CD4-positive, alpha-beta T cell treated with Interleukin-1 beta for 1 hour (primary cell): ENCODE measurements at regions not wholly inside any gene's neighbourhood (a gene's known extent, or its start where the extent isn't known, plus 50 kb on each side); places are given as distances from the start of the nearest gene placed in this dataset.

Source experiments
- DNase-seq, 2 donors: peaks; one replicate each; pipeline ENCODE4 v3.0.0-alpha.2; 2020 to 2022

DNA sequence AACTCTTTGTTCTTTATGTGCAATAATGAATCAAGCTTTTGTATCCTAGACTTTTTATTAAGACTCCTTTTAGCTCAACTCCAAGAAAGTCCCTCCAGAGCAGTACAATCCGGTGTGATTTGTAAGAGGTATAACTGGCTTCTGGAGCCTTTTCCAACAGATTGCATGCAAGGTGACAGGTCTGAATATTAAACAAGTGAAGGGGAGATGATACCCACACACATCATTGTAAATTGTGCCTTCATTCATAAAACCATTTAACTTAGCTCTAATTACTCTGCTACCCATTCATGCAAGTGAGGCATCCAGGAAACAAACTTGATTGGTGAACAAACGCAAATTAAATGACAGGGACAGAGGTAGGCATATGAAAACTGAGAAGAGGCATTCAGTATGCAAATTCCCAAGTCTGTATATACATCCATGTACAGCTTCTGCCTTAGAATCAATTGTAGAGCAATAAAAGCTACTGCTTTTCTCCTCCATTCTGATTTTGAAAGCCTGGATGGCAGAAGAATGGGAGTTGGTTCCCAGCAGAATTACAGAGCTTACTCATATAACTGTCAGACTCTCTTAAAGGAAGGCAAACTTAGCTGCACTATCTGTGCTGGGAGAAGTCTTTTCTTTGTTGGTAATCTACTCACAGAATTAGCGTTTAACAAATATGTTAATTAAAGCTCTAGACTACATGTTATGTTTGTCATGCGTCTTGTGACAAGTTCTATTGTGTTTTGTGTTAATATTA, 261.0 kb upstream of the CDH6 start:
- DNase-seq = no peak

DNA sequence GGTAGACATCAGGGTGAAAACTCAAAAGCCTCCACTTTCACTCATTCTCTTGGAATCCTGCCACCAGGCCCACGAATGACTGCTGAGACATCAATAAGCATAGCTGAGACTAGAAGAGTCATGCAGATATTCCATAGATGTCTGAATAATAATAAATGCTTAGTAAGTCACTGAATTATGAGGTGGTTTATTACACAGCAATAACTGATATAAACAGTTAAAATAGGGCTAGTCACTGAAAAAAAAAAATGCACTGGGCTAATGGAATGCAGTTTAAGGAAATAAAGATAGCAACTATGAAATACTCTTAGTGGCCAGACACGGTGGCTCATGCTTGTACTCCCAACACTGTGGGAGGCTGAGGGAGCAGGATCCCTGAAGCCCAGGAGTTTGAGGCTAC, 262.8 kb upstream of the CDH6 start:
- no peak for DNase-seq

DNA sequence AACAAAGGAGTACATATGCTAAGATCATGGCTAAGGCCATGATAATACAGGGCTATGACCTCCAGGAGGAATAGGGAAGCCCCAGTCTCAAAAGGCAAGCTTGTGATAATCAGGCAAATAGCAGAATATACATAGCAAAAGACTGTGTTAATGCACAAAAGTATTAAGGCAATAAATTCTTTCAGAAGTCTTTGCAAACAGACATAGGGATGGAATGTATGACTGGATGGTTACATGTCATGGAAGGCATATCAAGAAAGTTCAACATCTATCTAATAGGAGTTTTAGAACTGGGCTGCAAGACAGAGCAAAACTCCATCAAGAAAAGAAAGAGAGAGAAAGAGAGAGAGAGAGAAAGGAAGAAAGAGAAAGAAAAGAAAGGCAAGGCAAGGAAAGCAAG, 264.5 kb upstream of the CDH6 start:
- no peak for DNase-seq

DNA sequence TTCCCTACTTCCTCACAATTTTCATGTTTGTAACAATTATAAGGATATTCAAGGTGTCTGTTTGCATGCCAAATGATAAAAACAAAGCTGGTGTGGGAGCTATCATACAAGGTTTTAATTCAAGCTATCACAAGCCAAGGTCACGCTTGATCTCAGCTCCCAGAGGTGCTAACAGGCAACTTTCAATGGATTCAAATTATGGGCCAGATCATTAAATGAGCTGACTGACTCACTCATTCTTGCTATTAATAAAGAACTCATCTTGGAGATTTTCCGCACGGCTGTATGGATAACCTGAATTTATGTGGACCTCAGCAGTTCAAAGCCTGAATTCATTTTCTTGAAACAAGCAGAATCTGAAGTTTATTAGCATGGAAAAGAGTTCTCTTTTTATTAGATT, 267.3 kb upstream of the CDH6 start:
- no peak for DNase-seq

DNA sequence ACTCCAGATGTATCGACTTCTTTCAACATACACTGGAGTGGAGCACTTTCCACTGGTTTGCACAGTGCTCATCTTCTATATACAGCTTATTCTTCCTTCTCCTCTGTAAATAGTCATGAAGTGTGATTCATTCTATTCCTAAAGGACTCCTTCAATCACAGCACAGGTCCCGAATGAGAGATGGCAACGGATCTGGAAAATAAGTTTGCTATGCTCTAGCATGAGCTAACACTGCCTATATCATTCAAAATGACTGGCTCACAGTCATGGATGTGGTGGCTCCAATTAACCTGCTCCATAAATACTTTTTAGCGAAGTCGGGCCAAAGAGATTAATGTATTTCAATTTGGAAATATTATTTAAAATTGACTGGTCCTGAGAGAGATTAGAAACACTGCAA, 272.1 kb upstream of the CDH6 start:
- DNase-seq = no peak

DNA sequence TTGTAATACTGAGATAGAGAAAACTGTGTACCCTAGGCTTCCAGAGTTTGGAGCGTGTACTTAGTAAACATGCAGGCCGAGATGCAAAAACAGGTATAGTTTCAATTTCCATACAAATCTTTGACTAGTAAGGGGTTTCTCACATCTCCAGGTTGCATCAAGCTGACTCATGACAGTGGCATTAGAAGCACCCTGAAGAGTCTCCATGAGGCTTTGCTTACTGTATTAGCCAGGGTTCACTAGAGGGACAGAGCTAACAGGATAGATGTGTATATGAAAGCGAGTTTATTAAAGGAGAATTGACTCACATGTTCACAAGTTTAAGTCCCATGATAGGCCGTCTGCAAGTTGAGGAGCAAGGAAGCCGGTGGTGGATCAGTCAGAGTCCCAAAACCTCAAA, 275.3 kb upstream of the CDH6 start:
- DNase-seq = no peak

DNA sequence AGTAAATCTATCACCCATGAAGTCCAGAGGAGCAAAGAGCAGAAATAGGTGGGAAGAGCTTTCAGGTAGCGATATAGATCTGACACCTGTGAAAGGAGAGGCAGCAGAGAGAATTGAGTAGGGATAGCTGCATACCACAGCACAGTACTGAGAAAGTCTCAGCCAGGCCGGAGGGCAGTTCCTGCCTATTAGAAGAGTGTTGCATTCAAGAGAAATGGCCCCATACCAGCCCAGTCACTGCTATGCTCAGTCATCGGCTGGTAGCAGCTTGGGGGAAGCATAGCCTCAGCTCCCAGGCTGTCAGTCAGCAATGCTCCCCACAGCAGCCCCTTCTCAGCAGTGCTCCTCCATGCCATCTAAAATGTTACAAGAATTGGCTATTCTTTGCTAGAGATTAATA, 285.1 kb upstream of the CDH6 start:
- DNase-seq = no peak

DNA sequence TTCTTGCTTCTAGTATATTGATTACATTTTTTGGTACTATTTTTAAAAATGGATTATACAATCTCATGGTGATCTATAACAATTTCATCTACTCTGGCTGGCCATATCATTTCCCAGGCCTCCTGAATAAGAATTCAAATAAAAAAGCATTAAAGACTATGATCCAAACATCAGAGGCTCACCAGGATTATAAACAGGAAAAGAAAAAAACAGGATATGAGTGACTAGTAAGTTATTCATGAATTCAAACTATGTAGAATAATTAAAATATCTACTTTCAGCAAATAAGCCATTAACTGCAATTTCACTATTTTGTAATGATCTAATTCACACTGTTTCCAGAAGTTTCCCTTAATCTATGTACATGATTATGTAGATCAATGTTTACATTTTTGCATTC, 293.1 kb upstream of the CDH6 start:
- DNase-seq = no peak

DNA sequence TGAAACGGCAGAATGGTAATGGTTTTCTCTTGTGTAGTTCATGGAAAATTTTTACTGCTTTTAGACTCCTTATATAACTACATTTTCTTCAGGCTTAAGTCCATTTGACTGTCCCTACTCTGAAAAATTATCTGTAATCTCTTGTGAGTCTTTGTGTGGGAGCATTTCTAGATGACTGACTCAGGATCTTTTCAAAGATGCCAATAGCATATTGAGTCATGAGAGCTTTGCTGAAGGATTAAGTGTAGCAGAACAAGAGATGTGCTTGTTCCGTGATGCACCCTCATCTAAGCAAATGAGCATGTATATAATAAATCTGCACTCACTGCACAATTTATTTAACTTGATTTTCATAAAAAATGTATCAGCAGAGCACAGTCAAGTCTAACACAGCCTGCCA, 298.7 kb upstream of the CDH6 start:
- DNase-seq = no peak

DNA sequence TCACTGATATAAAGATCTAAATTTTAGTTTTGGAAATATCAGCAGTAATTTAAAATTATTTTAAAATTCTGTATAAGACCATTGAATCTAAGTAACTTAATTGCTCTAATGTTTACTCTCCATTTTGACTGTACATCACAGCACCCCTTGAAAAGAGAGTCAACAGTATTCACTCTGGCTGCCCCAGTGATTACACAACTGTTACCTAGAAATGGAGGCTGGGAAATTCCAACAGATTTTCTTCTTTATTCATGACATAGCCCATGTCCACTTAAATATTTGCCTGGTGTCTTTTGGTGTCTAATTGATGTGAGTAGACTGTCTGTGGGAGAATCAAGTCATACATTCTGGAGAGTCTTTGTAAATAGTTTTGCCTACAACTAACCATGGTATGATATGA, 301.8 kb upstream of the CDH6 start:
- DNase-seq = no peak

DNA sequence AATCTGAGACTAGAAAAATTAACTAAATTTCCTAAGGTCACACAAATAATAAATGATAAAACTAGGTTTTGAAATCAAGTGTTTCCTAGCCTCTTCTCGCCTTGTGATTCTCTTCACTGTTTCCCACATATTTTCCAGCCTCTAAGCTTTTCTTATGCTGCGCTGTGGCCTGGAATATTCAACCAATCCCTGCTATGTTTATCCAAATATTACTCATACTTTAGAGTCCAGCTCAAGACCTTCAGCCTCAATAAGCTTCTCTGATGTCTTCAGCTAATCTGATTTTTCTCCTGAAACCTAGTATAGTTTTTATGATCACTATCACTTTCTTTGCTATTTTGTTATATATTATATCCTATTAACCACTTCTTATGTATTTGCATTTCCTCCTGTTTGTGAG, 303.1 kb upstream of the CDH6 start:
- no peak for DNase-seq

DNA sequence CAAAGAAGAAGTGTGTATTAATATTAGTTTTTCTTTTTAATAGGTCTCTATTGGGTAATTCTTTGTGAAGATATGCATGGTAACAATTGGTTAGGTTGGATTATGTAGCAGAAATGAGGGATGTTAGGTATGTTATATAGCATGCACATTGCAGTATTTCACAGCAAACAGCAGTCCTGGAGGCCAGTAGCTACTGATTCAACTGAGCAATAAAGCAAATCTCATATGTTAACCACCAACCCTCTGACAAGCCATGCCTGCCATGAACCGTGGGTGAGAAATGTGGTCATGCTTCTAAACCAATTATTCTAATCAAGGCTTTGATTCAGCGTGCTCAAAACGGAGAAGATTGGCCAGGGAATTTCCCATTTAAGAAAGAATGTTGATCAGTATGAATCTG, 313.0 kb upstream of the CDH6 start:
- no peak for DNase-seq

DNA sequence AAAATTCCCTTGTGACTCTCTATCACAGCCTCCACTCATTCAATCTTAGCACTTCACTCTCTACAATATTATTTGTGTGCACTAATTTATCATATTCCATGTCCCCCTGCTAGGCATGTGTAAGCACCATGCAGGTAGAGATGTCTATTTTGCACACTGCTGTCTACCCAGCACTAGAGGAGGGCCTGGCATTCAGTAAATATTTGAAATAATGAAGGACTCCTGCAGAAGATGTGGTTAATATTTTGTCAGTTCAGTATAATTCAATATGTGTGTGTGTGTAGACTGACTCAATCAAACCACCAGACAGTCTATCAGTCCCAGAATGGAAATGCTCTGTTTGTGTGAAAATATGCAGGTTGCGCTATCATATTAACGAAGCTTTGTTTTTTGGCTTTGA, 313.6 kb upstream of the CDH6 start:
- DNase-seq = no peak

DNA sequence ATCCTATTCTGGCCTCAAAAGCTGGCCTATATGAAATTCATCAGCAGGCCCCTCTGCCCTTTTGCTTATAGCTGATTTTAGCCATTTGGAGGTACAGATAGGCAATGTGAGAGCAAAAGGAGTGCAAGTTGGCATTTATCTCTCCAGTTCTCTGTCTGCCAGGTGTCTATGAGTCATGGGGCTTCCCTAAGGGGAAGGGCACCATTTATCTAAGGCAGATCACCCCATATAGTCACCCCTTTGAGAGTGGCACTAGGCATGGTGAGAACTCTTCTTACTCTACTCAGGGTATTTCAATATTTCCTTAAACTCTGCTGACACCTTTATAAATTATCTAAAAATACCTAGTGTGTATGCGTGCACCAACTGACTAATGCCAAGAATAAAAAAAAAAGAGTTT, 314.7 kb upstream of the CDH6 start:
- no peak for DNase-seq

DNA sequence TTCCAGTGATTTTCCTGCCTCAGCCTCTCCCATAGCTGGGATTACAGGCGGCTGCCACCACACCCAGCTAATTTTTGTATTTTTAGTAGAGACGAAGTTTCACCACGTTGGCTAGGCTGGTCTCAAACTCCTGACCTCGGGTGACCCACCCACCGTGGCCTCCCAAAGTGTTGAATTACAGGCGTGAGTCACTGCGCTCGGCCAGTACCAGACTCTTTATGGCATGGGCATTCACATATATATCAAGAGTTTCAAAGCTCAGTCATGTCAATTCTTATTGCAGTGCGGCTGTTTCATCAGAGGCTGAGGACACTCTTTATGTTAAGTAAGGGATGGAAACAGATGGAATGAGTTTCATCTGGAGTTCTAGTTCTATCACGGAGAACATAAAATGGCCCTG, 315.2 kb upstream of the CDH6 start:
- no peak for DNase-seq

DNA sequence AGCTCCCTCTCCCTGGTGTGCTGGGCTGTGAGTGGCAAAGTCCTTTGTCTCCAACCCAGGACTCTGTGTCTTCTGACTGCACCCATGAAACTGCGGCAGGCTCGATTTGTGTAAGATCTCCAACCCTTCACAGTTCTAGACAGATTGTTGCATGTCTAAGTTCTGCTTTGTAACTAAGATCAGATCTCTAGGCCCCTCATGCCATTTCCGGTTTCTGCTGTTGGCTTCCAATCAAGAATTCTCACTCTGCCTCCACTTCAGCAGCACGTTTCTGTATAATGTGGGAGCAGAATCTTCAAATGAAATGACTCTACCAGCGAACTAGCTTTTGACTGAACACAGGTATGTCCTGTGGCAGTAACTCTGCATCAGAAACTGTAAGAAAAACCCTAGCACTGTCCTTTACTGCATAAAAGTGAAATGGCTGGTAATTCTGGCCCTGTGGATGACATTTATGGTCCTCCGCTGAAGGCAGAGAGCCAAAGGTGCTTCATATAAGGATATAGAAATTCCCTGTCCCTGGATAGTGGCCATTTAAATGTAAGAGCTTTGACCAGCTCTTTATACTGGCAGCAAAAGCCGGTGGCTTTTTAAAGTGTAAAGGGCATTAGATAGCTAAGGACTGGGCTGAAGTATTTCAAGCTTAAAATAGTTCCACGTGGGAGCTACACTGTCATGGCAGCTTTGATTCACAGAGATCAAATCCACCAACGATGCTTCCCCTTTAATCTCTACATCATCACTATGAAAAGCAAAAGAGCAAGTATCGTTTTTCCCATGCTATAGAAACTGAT, 319.0 kb upstream of the CDH6 start:
- DNase-seq = no peak

DNA sequence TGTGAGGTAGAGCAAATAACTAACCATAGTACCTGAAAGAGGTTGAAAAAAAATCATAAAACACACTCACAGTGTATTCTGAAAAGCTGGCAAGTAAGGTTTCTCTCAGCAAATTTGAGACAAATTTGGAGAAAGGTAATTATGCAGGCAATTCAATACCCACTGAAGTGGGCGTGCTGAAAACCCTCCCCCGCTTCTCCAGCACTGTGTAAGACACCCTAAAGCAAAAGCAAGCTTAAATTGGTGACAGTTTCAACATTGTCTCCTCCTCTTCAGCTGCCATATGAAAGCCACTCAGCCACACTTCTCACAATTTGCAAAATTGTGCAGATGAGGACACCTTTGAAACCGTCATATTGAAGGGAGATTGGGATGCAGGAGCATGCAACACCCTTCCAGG, 322.3 kb upstream of the CDH6 start:
- DNase-seq = no peak

DNA sequence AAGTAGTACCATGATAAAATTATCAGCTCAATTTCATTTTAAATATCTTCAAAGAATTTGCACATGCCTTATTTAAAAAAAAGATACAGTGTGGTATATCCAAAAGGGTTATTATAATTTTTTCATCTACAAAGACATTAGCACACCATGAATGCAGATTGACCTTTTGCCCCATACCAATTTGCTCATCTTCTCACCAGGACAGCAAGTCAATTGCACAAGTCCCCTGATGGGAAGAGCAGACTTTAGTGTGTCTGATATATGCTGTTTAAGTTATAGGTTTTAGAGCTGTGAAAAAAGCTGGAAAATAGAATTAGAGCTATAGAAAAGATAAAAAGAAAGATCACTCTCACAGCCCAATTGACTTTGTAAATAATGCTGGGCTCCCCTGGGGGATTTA, 325.8 kb upstream of the CDH6 start:
- DNase-seq = no peak

DNA sequence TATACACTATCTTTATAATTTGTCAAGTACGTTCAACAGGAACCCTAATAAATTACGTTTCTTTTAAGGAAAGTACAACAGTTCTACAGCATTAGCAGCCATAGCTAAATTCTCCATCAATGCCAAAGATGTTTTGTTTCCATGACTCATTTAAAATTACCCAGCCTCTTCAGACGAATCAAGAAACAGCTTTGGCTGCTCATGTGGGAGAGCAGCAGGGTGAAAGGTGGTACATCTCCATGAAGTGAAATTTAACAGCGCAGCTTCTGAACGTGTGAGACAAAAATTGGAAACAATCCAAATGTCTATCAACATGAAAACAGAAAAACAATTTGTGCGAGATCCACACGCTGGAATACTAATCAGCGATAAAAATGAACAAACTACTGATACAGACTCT, 327.3 kb upstream of the CDH6 start:
- DNase-seq = no peak

DNA sequence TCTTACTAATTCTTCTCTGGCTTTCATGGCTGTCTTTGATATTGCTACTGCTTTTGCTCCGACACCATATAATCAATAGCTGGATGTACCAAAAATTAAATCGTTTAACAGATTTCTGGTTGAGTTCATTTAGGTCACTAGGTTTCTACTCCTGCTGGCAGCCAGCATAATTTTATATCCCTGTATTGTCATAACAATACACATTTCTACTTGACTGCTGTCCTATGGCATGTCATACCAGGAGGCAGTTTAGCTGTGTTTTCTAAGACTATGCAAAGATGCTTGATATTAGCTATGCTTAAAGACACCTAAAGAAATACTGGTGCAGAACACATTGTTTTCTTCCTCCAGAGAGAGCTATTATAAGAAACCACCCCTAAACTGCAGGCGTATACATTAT, 337.2 kb upstream of the CDH6 start:
- no peak for DNase-seq

DNA sequence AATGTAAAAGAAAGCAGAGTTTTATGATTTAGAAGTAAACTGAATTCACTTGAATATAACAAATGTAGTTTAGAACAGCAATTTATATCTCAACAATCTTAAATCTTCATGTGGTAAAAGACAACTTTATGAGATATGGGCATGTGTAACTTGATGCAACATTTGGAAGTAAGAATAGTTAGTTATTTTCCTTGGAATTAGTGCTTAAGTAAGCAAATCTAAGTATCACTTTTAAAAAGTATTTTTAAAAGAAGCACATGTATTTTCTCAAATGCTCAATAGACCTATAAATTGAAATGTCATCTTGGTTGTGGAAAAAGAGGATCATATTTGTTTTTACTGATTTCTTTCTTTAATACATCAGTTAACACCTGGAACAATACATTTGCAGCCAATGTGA, 340.3 kb upstream of the CDH6 start:
- no peak for DNase-seq

DNA sequence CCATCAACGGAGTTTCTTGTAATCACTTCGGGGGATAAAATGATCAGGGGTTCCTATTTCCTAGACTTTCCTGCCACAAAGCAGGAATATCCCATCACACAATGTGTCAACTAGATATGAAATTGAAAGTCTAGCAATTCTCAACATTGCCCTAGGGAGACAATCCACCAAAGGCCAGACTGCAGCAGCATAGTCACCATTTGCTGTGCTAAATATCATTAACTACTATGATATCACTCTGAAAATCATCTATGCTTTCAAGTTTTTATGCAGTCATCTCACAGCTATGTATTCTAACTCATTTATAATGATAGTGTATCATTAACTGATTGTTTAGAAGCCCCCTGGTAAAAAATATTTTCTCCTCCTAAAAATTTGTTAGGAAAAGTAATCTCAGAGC, 342.6 kb upstream of the CDH6 start:
- DNase-seq = no peak

DNA sequence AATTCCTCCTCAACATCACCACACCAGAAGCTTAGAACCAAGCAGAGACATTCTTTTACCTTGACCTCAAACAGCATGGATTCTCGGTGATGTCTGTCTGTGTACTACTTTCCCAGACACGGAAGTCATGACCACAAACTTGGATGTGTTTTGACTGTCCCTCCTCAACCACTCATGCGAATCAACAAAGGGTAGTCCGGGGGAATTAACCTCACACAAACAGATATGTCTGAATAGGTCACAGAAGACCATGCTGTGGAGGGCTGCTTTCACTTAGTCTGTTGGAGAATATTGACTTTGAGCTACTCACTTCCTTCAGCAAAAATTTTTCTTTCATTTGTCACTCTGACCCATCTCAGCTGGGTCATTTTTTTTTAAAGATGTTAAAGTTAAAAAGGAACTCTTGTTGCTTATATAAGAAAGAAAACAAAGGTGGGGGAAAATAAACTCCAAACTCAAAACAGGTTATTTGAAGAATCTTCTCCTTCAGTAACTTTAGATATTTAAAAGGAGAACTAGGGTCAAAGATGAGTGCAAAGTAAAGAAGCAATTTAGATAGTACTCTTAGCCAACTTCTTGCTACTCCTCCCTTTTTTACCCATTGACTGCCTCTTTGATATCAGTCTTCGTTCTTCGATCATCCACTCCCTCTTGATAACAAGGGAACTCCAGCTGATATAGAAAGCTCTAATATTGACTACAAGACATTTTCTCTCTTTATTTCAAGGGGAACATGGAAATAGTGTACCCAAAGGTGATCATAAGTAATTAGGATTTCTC, 343.4 kb upstream of the CDH6 start:
- DNase-seq = no peak

DNA sequence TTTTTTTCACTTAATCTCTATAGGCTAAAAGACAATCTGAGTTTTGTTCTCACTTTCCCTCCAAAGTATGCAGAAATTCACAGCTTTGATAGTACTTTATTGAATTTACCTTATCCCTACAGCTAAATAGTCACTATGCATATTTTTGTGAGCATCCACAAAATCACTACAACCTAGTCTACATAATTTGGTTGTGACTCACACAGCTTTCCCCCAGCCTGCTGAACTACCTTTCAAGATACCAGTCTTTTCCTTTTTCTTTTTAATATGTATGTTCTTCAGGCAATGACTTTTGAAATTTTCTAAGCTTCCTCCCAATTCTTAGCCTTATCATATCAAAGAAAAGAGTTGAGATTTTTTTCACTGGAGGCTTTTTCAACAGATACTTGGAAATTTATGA, 347.3 kb upstream of the CDH6 start:
- no peak for DNase-seq
